Daoy (cell line): ENCODE measurements at regions not wholly inside any gene's neighbourhood (a gene's known extent, or its start where the extent isn't known, plus 50 kb on each side); places are given as distances from the start of the nearest gene placed in this dataset.

ENCODE experiments used
- DNase-seq: peaks from one replicate; pipeline ENCODE4 v3.0.0-alpha.2; 2015; ENCODE audit warnings: low read depth

GRCh38 chr1:220363196-220363837 lies 91.1 kb upstream of the RAB3GAP2 start:
- DNase-seq, result peak; percentile 16

GRCh38 chr1:220356981-220357850 lies 85.0 kb upstream of the RAB3GAP2 start:
- no peak for DNase-seq

GRCh38 chr1:220353229-220354012 lies 81.2 kb upstream of the RAB3GAP2 start:
- no peak for DNase-seq

- no peak for DNase-seq
Measured at GRCh38 chr1:220348211-220348610, 76.0 kb upstream of the RAB3GAP2 start.

GRCh38 chr1:220347654-220348175 lies 75.5 kb upstream of the RAB3GAP2 start:
- no peak for DNase-seq

- DNase-seq, result no peak
Measured at GRCh38 chr1:220344745-220345144, 72.5 kb upstream of the RAB3GAP2 start.

- DNase-seq, result no peak
Measured at GRCh38 chr1:220342853-220343252, 70.6 kb upstream of the RAB3GAP2 start.

- no peak for DNase-seq
Measured at GRCh38 chr1:220341126-220341525, 68.9 kb upstream of the RAB3GAP2 start.

- peak; percentile 20 for DNase-seq
Measured at GRCh38 chr1:220339581-220339980, 67.3 kb upstream of the RAB3GAP2 start.

GRCh38 chr1:220338759-220339158 lies 66.5 kb upstream of the RAB3GAP2 start:
- no peak for DNase-seq

GRCh38 chr1:220336391-220337031 lies 64.3 kb upstream of the RAB3GAP2 start:
- no peak for DNase-seq

GRCh38 chr1:220335668-220336067 lies 63.4 kb upstream of the RAB3GAP2 start:
- peak; percentile 13 for DNase-seq

GRCh38 chr1:220331318-220331717 lies 59.1 kb upstream of the RAB3GAP2 start:
- no peak for DNase-seq

GRCh38 chr1:220330265-220330664 lies 58.0 kb upstream of the RAB3GAP2 start:
- DNase-seq, result peak; percentile 34

- no peak for DNase-seq
Measured at GRCh38 chr1:220327106-220327505, 54.9 kb upstream of the RAB3GAP2 start.

GRCh38 chr1:220326578-220326977 lies 54.3 kb upstream of the RAB3GAP2 start:
- DNase-seq, result peak; percentile 10

GRCh38 chr1:220325306-220325995 lies 53.2 kb upstream of the RAB3GAP2 start:
- DNase-seq, result no peak

- DNase-seq, result no peak
Measured at GRCh38 chr1:220323717-220324116, 51.5 kb upstream of the RAB3GAP2 start.

- DNase-seq, result no peak
Measured at GRCh38 chr1:220322570-220322969, 50.3 kb upstream of the RAB3GAP2 start.
